ENCODE measurements at regions not wholly inside any gene's neighbourhood (a gene's known extent, or its start where the extent isn't known, plus 50 kb on each side); places are given as distances from the start of the nearest gene placed in this dataset.

DNA sequence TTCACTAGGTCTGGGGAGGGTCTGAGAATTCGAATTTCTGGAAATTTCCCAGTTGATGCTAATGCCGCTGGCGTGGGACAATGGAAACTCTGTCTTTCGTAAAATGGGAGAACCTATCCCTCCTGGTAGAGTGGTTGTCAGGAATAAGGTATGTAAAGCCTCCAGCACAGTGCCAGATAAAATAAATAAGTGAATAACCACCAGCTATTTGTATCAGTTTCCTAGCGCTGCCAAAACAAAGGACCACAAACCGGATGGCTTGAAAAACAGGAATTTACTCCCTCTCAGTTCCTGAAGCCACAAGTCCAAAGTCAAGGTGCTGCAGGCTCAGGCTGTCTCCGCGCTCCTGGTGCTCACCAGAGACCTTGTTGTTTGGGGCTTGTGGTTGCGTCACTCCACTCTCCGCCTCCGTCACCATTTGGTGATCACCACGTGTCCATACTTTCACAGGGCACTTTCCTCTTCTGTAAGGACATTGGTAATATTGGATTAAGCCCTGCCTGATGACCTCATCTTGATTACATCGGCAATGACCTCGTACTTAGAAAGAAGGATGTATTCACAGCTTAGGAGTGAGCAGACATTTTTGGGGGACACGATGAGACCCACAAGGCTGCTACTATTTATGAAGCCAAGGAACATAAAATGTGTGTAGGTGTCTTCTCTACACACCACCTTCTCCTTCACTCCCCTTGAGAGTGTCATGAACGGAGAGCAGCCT is 428.5 kb downstream of the IRS2 start:
- no peaks in the 10 kb centered on the region for H3K9me2 ChIP-seq (ENCODE audit: insufficient read depth)
- TF ChIP-seq, protein P1, sequence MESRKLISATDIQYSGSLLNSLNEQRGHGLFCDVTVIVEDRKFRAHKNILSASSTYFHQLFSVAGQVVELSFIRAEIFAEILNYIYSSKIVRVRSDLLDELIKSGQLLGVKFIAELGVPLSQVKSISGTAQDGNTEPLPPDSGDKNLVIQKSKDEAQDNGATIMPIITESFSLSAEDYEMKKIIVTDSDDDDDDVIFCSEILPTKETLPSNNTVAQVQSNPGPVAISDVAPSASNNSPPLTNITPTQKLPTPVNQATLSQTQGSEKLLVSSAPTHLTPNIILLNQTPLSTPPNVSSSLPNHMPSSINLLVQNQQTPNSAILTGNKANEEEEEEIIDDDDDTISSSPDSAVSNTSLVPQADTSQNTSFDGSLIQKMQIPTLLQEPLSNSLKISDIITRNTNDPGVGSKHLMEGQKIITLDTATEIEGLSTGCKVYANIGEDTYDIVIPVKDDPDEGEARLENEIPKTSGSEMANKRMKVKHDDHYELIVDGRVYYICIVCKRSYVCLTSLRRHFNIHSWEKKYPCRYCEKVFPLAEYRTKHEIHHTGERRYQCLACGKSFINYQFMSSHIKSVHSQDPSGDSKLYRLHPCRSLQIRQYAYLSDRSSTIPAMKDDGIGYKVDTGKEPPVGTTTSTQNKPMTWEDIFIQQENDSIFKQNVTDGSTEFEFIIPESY (IDR thresholded peaks at IDR 0.05; ENCODE audit: extremely low read depth, insufficient replicate concordance, low read length) = no peak
- TF ChIP-seq, protein P2, sequence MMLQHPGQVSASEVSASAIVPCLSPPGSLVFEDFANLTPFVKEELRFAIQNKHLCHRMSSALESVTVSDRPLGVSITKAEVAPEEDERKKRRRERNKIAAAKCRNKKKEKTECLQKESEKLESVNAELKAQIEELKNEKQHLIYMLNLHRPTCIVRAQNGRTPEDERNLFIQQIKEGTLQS (IDR thresholded peaks at IDR 0.05) = no peak
- no peak for TF ChIP-seq YY1 (IDR thresholded peaks at IDR 0.05; ENCODE audit: extremely low read depth, insufficient replicate concordance, low read depth, low read length)
- TF ChIP-seq, protein P3, sequence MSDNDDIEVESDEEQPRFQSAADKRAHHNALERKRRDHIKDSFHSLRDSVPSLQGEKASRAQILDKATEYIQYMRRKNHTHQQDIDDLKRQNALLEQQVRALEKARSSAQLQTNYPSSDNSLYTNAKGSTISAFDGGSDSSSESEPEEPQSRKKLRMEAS (IDR thresholded peaks at IDR 0.05) = no peak
- no peak for TF ChIP-seq SP1 (IDR thresholded peaks at IDR 0.05; ENCODE audit: low read depth)
- no peak for TF ChIP-seq SIN3A (IDR thresholded peaks at IDR 0.05; ENCODE audit: low read depth)
- no peak overlapping the region for H3K4me3 ChIP-seq (replicated peaks in 1 of 2; ENCODE audit: low read depth in 1 of 2, low read length in 2 of 2)
- no peaks in the 10 kb centered on the region for H3K36me3 ChIP-seq (ENCODE audit: control insufficient read depth in 1 of 2, insufficient read depth in 2 of 2, low read length in 2 of 2)
- no peak overlapping the region for H3K4me2 ChIP-seq (ENCODE audit: low read length)
- ChIA-PET RAD21 (ENCODE audit: low non-redundant PET in 1 of 2, low total read pairs in 2 of 2, uncharacterized antibody in 2 of 2, unreplicated experiment in 2 of 2) (no interaction called here), POLR2A (no interaction called here), CTCF (no interaction called here)
- no peaks in the 10 kb centered on the region for H3K79me2 ChIP-seq (ENCODE audit: insufficient read depth, low read length)
- H3K27me3 ChIP-seq (ENCODE audit: insufficient read depth, low read length) = no peaks in the 10 kb centered on the region
- no peak overlapping the region for H3K9ac ChIP-seq (ENCODE audit: low read length)
- ATAC-seq = no peak
- intact Hi-C loops (cut with micrococcal nuclease) = no loop called here
- no peak for DNase-seq (ENCODE audit: low read depth, low spot score)
- H3K27ac ChIP-seq (ENCODE audit: low read depth, low read length) = no peak overlapping the region
- H4K20me1 ChIP-seq (ENCODE audit: insufficient read depth) = no peaks in the 10 kb centered on the region
- H3K9me3 ChIP-seq (ENCODE audit: control insufficient read depth in 1 of 2, insufficient read depth in 1 of 2, low read depth in 1 of 2, low read length in 2 of 2) = no peaks in the 10 kb centered on the region
- BruUV-seq (replicated peaks) = no TSS peak
- no peak overlapping the region for H2AFZ ChIP-seq (ENCODE audit: low read depth, low read length, poor library complexity, severe bottlenecking)
- H3K4me1 ChIP-seq (ENCODE audit: control insufficient read depth in 1 of 2, insufficient read depth in 2 of 2, low read length in 2 of 2) = no peaks in the 10 kb centered on the region

All from HCT116 (cell line).